ENCODE measurements at regions not wholly inside any gene's neighbourhood (a gene's known extent, or its start where the extent isn't known, plus 50 kb on each side); places are given as distances from the start of the nearest gene placed in this dataset.

GRCh38 chr3:177479630-177480029 lies 282.3 kb upstream of the TBL1XR1 start:
- TF ChIP-seq, protein P1, sequence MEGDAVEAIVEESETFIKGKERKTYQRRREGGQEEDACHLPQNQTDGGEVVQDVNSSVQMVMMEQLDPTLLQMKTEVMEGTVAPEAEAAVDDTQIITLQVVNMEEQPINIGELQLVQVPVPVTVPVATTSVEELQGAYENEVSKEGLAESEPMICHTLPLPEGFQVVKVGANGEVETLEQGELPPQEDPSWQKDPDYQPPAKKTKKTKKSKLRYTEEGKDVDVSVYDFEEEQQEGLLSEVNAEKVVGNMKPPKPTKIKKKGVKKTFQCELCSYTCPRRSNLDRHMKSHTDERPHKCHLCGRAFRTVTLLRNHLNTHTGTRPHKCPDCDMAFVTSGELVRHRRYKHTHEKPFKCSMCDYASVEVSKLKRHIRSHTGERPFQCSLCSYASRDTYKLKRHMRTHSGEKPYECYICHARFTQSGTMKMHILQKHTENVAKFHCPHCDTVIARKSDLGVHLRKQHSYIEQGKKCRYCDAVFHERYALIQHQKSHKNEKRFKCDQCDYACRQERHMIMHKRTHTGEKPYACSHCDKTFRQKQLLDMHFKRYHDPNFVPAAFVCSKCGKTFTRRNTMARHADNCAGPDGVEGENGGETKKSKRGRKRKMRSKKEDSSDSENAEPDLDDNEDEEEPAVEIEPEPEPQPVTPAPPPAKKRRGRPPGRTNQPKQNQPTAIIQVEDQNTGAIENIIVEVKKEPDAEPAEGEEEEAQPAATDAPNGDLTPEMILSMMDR (IDR thresholded peaks at IDR 0.05), result no peak
- TF ChIP-seq POLR2A (IDR thresholded peaks at IDR 0.05), result no peak
